ENCODE measurements at regions not wholly inside any gene's neighbourhood (a gene's known extent, or its start where the extent isn't known, plus 50 kb on each side); places are given as distances from the start of the nearest gene placed in this dataset.

DNA sequence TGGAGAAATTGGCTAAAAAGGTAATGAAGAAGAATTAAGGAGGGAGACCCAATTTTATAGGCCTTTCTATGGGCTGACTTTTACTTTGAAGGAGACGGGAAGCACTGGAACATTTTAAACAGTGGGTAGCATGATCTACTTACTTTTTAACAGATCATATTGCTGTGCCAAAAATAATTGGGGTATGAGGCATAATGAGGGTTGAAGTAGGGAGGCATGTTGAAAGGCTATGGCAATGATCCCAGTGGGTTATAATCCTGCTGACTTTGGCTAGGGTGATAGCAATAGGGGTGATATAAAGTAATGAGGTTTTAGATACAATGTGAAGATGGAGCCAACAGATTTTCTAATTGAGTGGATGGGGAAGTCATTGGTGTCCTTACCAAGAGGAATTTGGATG is 73.2 kb downstream of the GPR37 start:
- DNase-seq = no peak

DNA sequence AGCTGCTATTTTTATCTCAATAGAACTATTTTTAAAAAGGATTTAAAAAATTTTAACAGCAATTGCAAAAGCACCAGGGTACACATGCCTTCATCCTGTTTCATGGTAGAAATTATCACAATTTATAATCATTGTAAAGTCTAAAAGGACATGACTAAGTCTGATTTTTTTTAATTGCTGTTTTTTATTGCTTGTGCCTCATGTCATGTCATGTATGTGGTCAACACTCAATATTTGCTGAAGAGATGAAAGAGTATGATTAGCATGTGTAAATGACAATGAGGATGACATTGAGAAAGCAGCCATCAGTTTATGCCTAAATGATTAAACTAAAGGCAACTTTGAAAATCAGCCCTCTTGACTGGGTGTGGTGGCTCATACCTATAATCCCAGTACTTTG is 74.8 kb downstream of the GPR37 start:
- no peak for DNase-seq

DNA sequence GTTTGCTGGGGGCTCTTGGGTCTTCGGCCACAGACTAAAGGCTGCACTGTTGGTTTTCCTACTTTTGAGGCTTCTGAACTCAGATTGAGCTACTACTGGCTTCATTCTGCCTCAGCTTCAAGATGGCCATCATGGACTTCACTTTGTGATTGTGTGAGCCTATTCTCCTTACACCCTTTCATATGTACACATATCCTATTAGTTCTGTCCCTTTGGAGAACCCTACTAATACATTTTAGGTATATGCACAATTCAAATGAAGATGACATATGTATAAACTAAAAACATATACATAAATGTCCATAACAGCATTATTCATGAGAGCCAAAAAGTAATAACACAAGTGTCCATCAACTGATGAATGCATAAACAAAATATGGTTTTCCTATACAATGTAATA is 75.7 kb downstream of the GPR37 start:
- no peak for DNase-seq

DNA sequence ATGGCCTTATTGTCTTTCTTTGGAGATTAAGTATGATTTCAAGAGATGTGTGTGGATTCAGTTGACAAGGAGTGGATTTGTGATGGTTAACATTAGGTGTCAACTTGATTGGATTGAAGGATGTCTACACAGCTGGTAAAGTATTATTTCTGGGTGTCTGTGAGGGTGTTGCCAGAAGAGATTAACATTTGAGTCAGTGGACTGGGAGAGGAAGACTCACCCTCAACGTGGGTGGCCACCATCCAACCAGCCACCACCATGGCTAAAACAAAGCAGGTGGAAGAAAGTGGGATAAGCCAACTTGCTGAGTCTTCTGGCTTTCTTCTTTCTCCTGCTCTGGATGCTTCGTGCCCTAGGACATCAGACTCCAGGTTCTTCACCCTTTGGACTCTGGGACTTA is 76.1 kb downstream of the GPR37 start:
- DNase-seq = no peak

GRCh38 chr7:124688991-124689390 is 76.6 kb downstream of the GPR37 start:
- no peak for DNase-seq

- DNase-seq = no peak
Observed at GRCh38 chr7:124686543-124687171, 78.9 kb downstream of the GPR37 start.

DNA sequence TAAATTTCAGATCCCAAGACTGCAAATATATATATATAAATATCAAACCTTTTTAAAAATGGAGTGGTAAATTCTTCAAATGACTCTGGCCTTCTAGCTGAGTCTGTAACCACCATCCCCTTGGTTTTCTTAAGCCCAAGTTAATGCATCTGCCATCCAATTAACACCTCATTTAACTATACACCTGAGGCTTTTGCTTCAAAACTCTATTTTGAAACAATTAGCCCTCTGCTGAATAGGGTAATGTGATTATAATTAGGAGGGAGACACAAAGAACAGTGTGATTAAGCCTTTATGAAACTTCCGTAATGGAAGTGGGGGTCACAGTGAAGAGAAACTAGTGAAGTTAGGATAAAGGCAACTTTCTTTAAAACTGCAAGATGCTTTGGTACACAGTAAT is 83.6 kb downstream of the GPR37 start:
- no peak for DNase-seq

DNA sequence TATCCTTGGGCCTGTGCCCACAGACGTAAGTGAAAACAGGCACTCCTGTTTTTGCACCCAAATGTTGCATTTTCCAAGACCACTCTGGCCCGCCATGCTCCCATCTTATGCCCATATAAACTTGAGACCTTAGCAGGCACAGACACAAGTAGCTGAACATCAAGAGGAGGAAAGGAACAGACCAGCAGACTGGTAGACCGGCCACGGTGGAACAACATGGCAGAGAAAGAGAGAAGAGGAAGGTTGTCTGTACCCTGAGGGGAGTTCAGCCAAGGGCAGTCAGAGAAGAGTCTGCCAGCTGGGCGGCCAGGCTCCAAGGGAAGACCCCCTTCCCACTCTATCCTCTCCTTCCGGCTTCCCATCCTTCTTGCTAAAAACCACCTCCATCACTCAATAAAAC is 85.3 kb downstream of the GPR37 start:
- no peak for DNase-seq

GRCh38 chr7:124679586-124680225 is 85.9 kb downstream of the GPR37 start:
- DNase-seq = no peak

- no peak for DNase-seq
Observed at GRCh38 chr7:124679146-124679545, 86.4 kb downstream of the GPR37 start.

DNA sequence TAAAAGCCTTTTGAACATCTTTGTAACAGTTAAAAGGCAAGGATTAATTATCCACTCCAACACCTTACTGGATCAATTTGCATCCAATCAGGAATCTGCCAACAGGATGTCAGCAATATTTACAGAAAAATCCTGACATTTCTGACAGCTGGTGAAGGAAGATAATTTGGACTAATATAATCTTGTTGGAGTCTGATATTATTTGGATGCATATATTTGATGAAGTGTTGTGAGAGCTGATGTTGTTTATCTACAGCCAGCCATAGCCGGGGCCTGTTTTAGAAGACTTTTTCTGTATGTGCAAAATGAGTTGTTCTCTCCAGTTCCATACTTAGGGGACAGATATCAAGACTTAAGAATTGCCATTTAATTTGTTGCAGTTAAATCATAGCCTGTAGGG is 91.1 kb downstream of the GPR37 start:
- no peak for DNase-seq

- no peak for DNase-seq
Observed at GRCh38 chr7:124672011-124672410, 93.6 kb downstream of the GPR37 start.

DNA sequence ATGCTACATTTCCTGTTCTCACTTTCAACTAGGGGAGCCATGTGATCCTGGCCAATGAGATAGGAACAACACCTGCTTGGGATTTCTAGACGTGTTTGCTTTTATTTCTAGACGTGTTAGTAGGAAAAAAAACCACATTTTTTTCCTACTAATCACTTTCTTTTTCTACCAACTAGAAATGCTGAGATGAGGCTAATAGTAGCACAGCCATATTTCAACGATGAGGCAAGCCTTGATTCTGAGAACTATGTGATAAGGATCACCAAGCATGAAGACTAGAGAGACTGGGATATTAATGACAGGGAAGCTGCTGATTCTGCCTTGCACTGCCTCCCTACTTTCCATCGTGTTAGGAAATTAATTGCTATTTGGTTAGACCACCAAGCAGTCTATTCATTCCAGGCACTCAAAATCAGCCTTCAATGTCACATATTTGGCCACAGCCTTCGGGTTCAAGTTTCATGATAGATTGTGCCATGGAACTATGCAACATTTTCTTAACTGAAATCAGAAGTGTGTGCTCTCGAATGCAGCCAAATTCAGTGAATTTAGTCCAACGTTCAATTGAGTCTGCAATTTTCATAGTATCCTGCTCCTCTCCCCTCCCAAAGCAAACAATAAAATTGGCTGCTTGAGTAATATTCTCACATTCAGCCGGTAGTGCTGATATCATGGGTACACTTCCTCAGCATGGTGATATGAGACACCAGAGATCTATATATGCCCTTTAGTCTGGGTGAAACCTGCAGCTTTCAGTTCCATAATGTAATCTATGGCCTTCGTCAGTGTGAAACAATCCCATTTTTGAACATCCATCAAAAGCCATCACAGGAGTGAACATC is 98.1 kb downstream of the GPR37 start:
- DNase-seq = no peak

DNA sequence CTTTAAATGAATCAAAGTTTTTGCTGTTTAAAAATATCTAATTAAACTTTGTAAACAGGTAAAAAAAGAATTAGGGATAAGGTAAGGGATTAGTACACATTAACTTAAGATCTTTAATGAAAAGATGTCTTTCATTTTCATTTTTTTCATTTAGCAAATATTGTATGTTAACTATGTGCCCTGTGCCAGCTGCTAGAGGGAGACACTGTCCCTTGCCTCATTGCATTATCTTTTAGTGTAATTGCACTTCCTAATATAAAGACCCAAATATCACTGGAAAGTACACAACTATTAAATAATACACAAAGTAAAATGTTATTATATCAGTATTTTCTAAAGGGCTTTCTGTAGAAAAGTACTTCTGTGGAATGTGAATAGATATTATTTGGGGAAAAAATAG is 102.7 kb downstream of the GPR37 start:
- no peak for DNase-seq

DNA sequence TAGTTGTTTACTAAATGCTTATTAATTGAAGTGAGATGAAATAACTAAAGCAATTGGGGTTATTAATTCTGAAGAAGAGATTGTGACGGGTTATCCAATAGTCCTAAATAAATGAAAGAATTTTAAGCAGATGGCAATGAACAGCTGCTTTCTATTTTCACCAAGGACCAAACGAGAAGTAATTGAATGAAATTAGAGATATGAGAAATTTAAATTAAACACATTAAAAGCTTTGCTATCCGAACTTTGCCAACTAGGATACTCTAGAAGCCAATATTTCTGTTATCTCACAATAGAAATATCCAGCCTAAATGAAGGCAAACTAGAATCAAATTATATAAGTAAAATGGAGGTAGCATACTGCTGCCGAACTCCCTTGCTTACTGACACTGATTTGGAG is 103.2 kb downstream of the GPR37 start:
- no peak for DNase-seq

DNA sequence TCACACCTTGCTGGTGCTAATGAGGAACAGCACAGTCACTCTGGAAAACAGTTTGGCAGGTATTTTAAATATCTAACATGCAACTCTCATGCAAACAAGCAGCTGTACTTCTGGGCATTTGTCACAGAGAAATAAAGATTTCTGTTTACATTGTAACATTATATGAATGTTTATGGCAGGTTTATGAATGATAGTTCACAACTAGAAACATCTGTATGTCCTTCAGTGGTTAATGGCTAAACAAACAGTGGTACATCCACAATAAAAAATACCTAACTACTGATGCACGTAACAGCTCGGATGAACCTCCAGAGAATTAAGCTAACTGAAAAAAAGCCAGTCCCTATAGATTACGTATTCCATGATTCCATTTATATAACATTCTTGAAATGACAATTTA is 109.6 kb downstream of the GPR37 start:
- DNase-seq = no peak

DNA sequence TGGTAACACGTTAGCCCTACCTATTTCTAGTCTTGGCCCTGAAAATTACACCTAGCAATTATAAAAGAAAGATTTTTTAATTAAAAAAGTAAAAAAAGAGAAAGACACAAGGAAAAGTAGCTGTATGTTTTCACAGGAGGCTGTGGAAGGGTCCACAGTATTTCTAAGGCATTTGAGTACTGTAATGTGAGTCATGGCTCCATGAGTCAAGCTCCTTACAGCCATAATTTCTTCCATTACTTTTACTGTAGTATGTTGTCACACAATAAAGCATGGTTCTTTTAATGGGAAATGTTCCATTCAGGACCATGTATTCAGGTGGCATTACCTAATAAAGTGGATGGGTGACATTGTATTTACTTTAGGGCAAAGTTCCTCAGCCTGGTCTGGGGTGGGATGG is 113.4 kb downstream of the GPR37 start:
- DNase-seq = no peak

- no peak for DNase-seq
Observed at GRCh38 chr7:124651136-124651535, 114.5 kb downstream of the GPR37 start.

GRCh38 chr7:124649397-124650014 is 116.1 kb downstream of the GPR37 start:
- no peak for DNase-seq

DNA sequence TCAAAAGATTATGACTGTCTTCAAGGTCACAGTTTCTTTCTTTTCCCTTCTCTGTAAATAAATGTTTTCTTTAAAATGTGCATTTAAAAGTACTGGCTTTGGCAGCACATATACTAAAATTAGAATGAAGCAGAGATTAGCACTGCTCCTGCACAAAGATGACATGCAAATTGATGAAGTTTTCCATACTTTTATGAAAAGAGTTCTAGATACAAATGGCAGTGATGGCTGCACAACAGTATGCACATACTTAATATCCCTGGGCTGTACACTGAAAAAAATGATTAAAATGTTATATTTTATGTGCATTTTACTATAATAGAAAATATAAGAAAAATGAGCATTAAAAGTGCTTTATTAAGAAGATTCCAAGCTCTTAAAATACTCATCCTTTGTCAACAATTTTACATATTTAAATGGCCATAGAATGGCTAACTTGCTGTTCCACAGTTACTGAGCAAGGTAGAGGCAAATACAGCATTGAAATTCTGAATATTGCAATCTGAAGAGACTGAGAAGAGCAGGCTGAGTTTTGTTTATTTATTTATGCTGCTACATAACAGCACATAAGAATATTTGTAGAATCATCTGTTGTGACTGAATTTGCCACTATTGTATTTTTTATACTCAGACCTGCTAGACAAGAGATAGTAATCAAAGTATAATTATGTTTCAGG is 117.8 kb downstream of the GPR37 start:
- no peak for DNase-seq

DNA sequence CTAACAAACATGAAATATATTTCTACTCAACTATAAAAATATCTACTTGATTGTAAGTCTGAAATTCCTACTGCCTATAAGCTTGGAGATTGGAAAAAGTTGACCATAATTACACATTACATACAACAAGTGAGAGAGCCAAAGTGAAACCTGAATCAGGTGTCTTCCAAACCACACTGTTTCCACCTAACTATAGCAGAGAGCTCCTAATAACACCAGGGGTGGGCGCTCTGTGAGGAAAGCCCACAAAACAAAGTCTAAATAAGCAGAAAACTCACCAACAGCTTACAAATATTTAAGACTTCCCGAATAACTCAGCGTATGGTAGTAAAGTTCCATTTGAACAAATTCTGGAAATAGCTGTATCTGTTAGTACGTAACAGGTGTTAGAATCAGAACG is 119.9 kb downstream of the GPR37 start:
- DNase-seq = no peak

DNA sequence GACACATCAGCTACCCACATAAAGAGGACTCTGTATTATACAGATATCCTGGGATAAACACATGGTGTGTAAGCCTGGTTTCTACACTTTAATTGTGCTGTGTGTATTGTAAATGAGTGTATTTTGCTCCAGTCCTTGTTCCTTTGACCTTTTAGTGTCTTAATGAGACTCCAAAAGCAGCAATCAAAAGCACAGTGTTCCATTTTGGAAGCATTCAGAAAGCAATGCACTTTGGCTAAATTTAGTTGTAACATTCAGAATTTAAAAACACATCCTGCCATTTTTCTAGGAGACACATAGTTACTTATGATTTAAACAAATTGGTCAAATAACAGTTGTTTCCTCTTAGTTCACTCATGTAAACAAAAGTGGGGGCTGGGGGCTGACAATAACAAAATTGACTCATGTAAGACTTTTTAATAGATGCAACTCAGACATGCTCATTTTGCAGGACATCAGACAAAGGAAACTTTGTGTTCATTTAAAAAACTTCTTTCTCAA is 122.2 kb downstream of the GPR37 start:
- DNase-seq = no peak

DNA sequence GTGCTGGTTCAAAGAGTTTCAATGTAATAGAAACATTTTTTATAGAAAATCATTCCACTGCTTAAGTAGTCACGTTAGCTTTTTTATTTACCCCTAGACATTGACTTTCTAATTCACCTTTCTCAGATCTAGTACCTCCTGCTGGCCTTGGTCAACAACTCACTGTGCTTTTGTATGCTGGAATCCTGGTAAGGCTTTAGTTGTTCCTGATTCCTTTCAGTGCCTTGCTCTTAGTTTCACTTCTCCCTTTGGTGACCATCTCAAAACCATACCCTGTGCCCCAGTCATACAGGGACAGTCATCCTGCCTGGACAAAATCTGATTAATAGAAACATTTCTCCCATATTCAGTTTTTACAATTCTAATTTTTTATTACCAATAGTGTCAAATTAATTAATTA is 130.2 kb downstream of the GPR37 start:
- DNase-seq = no peak
